Tibial artery (tissue), 4 donors: ENCODE measurements at regions not wholly inside any gene's neighbourhood (a gene's known extent, or its start where the extent isn't known, plus 50 kb on each side); places are given as distances from the start of the nearest gene placed in this dataset.

Experiments
- DNase-seq, 2 donors: peaks; one replicate each; pipeline ENCODE4 v3.0.0-alpha.2; 2019
- H3K27ac ChIP-seq, 2 donors: fragments of 200-600 bp; sonication (generic) in 1 of 2; 1 replicate in 1 of 2; 2 replicates in 1 of 2; pipeline ENCODE4 v1.5.1; 2018 to 2019; ENCODE audit warnings: mild to moderate bottlenecking in 1 of 2
- H3K27me3 ChIP-seq, 2 donors: fragments of 200-600 bp; sonication (generic) in 1 of 2; one replicate each; pipeline versions ENCODE4 v1.5.1 to v1.6.0; 2016 to 2019
- H3K36me3 ChIP-seq, 3 donors: fragments of 200-600 bp; sonication (generic) in 2 of 3; one replicate each; pipeline ENCODE4 v1.5.1; 2016 to 2019; ENCODE audit warnings: mild to moderate bottlenecking in 2 of 3
- H3K4me1 ChIP-seq, 4 donors: fragments of 200-600 bp; sonication (generic) in 2 of 4; 1 replicate in 3 of 4; 2 replicates in 1 of 4; pipeline ENCODE4 v1.5.1; 2016 to 2019
- H3K4me3 ChIP-seq, 2 donors: fragments of 200-600 bp; sonication (generic) in 1 of 2; 1 replicate in 1 of 2; 2 replicates in 1 of 2; pipeline ENCODE4 v1.5.1; 2018 to 2019; ENCODE audit warnings: mild to moderate bottlenecking in 2 of 2
- H3K9me3 ChIP-seq, 3 donors: fragments of 200-600 bp; sonication (generic) in 1 of 3; one replicate each; pipeline ENCODE4 v1.5.1; 2016 to 2019
- intact Hi-C: fragments of 100-400 bp; cut with DNase I; formaldehyde crosslinking; loops from one replicate; pipeline ENCODE4 v1.15.0; 2023; ENCODE audit warnings: low total_unique reads
- TF ChIP-seq, protein P1 (sequence below), 2 experiments: fragments of 200-600 bp in 1 of 2; fragments of 450-650 bp in 1 of 2; IDR thresholded peaks; one replicate each; pipeline ENCODE4 v1.5.1; 2017 to 2019; ENCODE audit warnings: antibody characterized with exemption in 2 of 2, mild to moderate bottlenecking in 1 of 2, moderate library complexity in 1 of 2

DNA sequence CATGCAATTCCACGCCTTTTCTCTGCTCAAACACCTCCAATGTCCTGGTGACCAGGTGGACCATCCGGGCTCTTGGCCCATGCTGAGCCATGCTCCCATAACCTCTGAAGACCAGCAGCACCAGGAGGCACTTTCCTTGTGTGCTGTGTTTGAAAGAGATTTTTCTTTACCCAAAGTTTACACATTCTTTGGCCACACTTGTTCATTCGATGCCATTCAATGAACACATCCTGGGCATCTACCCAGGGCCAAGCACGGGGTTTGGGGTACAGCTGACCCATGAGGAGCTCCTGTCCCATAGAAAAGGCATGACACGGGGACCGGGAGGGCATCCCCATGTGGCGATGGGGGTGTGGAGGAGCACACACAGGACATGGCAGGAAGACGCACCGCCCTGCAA is 77.1 kb upstream of the IRX1 start:
- Histone ChIP-seq H3K4me1 (no peaks in the 10 kb centered on the region), H3K36me3 (no peaks in the 10 kb centered on the region), H3K9me3 (no peaks in the 10 kb centered on the region), H3K27ac (no peak overlapping the region), H3K4me3 (no peak overlapping the region), H3K27me3 (no peaks in the 10 kb centered on the region)
- intact Hi-C loops: no loop called here
- TF ChIP-seq, protein P1, sequence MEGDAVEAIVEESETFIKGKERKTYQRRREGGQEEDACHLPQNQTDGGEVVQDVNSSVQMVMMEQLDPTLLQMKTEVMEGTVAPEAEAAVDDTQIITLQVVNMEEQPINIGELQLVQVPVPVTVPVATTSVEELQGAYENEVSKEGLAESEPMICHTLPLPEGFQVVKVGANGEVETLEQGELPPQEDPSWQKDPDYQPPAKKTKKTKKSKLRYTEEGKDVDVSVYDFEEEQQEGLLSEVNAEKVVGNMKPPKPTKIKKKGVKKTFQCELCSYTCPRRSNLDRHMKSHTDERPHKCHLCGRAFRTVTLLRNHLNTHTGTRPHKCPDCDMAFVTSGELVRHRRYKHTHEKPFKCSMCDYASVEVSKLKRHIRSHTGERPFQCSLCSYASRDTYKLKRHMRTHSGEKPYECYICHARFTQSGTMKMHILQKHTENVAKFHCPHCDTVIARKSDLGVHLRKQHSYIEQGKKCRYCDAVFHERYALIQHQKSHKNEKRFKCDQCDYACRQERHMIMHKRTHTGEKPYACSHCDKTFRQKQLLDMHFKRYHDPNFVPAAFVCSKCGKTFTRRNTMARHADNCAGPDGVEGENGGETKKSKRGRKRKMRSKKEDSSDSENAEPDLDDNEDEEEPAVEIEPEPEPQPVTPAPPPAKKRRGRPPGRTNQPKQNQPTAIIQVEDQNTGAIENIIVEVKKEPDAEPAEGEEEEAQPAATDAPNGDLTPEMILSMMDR (IDR thresholded peaks at IDR 0.05): no peak
- no peak for DNase-seq

DNA sequence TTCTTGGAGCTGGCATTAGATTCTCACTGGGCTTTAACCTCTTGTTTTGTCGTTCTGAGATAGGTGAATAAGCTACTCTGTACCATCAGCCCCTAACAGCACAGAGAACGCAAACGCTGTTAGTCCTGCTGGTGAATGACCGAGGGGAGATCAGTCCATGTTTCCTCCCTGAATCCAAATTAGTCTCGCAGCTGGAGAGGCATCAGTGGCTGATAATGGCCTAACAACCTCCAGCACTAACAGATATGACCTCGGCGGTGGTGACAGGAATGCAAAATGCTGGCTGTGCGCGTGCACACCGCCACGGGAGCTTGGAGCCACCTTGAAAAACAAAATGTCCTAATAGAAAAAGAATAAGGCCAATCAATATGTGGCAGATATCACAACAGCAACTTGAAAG is 77.6 kb upstream of the IRX1 start:
- H3K36me3 ChIP-seq: no peaks in the 10 kb centered on the region
- H3K9me3 ChIP-seq: no peaks in the 10 kb centered on the region
- no peaks in the 10 kb centered on the region for H3K27me3 ChIP-seq
- H3K4me1 ChIP-seq: no peaks in the 10 kb centered on the region
- TF ChIP-seq, protein P1 (IDR thresholded peaks at IDR 0.05): no peak
- H3K27ac ChIP-seq: no peak overlapping the region
- no peak overlapping the region for H3K4me3 ChIP-seq
- intact Hi-C loops: no loop called here
- DNase-seq: no peak

DNA sequence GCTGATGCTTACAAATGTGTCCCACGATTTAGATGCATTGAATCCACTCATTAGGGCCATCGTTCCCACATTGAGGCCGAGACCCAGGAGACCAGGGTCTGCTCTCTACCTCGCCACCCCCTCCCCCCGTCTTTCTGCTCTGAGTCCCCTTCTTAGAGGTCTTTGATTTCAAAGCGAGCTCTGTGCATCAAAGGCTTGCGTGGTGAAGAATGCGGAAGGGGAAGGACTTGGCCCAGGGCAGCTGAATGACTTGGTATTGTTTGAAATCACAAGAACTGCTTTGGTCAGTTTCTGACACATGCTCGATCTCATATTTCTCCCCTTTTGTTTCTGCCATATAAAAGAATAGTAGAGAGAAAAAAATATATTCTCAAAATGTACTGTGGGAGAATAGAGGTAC is 78.3 kb upstream of the IRX1 start:
- Histone ChIP-seq H3K27ac (no peak overlapping the region), H3K4me3 (no peak overlapping the region), H3K4me1 (no peaks in the 10 kb centered on the region), H3K36me3 (no peaks in the 10 kb centered on the region), H3K27me3 (no peaks in the 10 kb centered on the region), H3K9me3 (no peaks in the 10 kb centered on the region)
- no peak for DNase-seq
- intact Hi-C loops: no loop called here
- TF ChIP-seq, protein P1 (IDR thresholded peaks at IDR 0.05): no peak

DNA sequence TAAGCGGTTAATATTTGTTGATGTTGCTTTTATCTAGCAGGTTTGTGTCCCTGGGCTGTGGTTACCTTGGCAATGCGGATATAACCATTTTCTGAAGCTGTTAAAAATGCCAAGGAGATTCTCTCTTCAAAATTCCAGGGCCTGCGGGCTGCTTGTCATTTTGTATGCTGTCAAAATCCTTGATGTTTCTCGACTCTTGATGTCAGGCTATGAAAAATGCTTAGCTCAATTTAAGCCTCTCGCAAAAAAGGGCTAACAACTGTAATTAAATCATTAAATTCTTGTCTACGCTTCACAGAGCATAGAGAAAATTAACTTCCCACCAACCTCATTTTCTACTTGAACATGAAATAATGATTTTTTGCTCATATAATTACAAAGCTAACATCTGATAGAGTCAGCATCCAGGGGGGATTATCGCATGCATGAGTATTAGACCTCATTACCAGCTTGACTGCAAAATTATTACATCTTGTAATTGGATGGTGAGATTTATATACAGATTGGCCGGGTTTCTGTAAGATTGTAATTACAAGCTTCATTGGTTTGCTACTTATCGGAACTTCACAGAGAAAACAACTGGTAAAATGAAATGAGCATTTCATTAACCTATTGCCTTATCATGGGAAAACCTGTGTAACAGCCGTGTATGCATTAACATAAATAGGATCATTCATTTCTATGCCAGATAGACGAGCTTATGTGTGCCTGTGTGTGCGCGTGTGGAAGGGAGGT is 83.1 kb upstream of the IRX1 start:
- H3K4me1 ChIP-seq: no peaks in the 10 kb centered on the region
- no peaks in the 10 kb centered on the region for H3K9me3 ChIP-seq
- no peak overlapping the region for H3K27ac ChIP-seq
- no peaks in the 10 kb centered on the region for H3K36me3 ChIP-seq
- no peaks in the 10 kb centered on the region for H3K27me3 ChIP-seq
- intact Hi-C loops: no loop called here
- no peak for DNase-seq
- TF ChIP-seq, protein P1 (IDR thresholded peaks at IDR 0.05): no peak
- H3K4me3 ChIP-seq: no peak overlapping the region

DNA sequence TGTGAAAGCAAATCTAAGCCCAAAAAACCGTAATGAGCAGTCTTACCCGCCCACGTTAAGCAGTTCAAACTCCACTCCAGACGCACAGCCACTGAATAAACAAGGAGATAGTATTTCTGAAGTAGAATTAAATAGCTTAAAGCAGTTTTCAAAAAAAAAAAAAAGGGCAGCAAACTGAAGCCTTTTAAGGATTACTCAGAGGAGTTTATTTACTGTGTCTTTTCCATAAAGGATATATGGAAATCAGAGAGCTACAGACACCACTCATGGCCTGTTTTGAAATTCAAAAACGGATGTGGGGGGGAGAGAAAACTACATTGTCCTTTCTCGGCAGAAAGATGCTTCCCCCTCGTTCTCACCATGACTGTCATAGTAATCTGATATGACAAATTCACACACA is 83.7 kb upstream of the IRX1 start:
- Histone ChIP-seq H3K27me3 (no peaks in the 10 kb centered on the region), H3K36me3 (no peaks in the 10 kb centered on the region), H3K27ac (no peak overlapping the region), H3K4me3 (no peak overlapping the region), H3K9me3 (no peaks in the 10 kb centered on the region), H3K4me1 (no peaks in the 10 kb centered on the region)
- intact Hi-C loops: no loop called here
- DNase-seq: no peak
- TF ChIP-seq, protein P1 (IDR thresholded peaks at IDR 0.05): no peak

DNA sequence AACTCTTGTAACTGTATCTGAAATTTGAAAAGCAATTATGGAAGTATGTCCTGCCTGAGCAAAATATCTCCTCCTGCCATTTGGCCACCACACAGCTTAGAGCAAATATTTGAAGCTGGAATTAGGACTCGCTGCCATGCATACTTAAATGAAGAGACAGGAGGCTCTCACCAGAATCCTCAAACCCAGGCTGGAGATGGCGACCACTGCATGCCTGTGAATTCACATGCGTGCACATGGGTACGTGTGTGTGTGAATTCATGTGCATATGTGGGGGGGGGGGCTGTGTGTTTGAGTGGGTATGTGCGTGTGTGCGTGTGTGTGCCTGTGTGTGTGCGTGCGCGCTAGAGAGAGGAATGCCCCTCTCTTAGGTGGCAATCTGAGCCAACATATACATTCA is 84.1 kb upstream of the IRX1 start:
- no peaks in the 10 kb centered on the region for H3K27me3 ChIP-seq
- intact Hi-C loops: no loop called here
- no peaks in the 10 kb centered on the region for H3K4me1 ChIP-seq
- no peaks in the 10 kb centered on the region for H3K9me3 ChIP-seq
- DNase-seq: no peak
- TF ChIP-seq, protein P1 (IDR thresholded peaks at IDR 0.05): no peak
- H3K4me3 ChIP-seq: no peak overlapping the region
- no peak overlapping the region for H3K27ac ChIP-seq
- H3K36me3 ChIP-seq: no peaks in the 10 kb centered on the region
